ENCODE measurements at regions not wholly inside any gene's neighbourhood (a gene's known extent, or its start where the extent isn't known, plus 50 kb on each side); places are given as distances from the start of the nearest gene placed in this dataset.

DNA sequence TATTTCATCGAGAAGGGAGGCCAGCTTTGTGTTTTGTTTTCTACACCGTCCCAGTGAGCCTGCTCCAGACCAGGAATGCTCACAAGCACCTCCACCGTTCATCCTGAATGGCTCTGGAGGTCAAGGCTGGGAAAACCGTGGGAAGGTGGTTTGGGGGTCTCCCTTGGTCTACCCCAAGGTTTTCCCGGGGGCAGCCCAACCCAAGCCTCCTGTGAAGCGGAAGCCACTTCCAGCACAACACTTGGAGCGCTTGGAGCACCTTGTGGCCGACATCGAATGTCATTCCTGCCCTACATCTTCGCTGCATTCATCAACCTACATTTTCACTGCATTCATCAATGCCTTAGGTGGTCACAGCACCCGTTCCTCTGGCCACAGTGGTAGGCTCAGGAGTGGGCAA, 255.6 kb upstream of the PMEPA1 start:
- TF ChIP-seq EZH2phosphoT487 (conservative IDR thresholded peaks at IDR 0.05; ENCODE audit: low read length): no peak
- TF ChIP-seq, protein P1, sequence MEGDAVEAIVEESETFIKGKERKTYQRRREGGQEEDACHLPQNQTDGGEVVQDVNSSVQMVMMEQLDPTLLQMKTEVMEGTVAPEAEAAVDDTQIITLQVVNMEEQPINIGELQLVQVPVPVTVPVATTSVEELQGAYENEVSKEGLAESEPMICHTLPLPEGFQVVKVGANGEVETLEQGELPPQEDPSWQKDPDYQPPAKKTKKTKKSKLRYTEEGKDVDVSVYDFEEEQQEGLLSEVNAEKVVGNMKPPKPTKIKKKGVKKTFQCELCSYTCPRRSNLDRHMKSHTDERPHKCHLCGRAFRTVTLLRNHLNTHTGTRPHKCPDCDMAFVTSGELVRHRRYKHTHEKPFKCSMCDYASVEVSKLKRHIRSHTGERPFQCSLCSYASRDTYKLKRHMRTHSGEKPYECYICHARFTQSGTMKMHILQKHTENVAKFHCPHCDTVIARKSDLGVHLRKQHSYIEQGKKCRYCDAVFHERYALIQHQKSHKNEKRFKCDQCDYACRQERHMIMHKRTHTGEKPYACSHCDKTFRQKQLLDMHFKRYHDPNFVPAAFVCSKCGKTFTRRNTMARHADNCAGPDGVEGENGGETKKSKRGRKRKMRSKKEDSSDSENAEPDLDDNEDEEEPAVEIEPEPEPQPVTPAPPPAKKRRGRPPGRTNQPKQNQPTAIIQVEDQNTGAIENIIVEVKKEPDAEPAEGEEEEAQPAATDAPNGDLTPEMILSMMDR (IDR thresholded peaks at IDR 0.05; ENCODE audit: insufficient read depth, low read length, poor library complexity, severe bottlenecking): no peak
- H3K27me3 ChIP-seq (ENCODE audit: low read length): no peaks in the 10 kb centered on the region
- H3K4me2 ChIP-seq (ENCODE audit: low read depth, low read length, poor library complexity, severe bottlenecking): no peak overlapping the region
- H3K27ac ChIP-seq (ENCODE audit: low read depth, low read length): no peak overlapping the region
- no peak overlapping the region for H2AFZ ChIP-seq (ENCODE audit: low read depth, low read length, severe bottlenecking)
- H3F3A ChIP-seq (ENCODE audit: insufficient read depth): no peaks in the 10 kb centered on the region
- H3K9ac ChIP-seq (ENCODE audit: low read length): no peak overlapping the region
- H3K4me3 ChIP-seq (ENCODE audit: insufficient read depth, low read length, poor library complexity, severe bottlenecking): no peak overlapping the region
- no peaks in the 10 kb centered on the region for H4K20me1 ChIP-seq (ENCODE audit: low read depth, low read length)
- H3K9me2 ChIP-seq (replicated peaks; ENCODE audit: insufficient read depth, low read length): no peaks in the 10 kb centered on the region
- H3K36me3 ChIP-seq (ENCODE audit: low read length): no peaks in the 10 kb centered on the region
- no peaks in the 10 kb centered on the region for H3K9me3 ChIP-seq (ENCODE audit: insufficient read depth, low read length)
- H3K79me2 ChIP-seq (ENCODE audit: insufficient read depth, low read length): no peaks in the 10 kb centered on the region

DNA sequence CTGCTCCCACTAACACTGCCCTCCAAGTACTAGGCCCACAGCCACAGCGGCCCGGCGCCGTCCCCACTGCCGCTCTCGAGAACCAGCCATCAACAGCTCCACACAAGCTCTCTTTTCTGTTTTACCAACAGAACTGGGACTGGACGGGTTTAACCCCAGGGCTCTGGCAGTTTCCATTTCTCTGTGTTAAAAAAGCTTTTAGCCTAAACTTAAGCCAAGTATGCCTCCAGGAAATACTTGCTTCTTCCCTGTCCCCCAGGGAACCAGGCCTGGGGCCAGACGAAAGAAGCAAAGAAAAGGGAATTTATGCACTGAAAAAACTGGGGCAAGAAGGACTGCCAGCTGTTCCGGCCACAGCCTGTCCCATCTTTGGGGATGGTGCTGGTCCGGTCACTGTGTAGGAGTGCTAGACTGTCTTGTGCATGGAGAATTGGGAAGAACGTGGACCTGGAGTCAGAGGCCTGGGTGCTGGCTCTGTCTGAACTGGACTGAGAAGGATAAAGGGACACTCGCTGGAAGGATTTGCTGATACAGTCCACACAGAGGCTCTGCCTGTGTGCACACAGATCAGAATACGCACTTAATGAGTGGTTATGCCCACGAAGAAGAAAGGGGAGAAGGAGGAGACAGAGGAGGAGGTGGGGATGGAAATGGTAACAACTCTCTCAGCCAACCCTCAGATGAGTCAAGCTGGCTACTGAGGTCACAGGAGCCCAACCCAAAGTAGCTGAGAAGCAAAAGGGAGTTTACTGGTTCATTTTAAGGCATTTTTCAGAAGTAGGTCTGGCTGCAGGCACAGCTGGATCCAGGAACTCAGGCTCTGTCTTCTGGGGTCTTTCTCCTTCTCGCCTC, 254.4 kb upstream of the PMEPA1 start:
- H3K9me3 ChIP-seq (ENCODE audit: insufficient read depth, low read length): no peaks in the 10 kb centered on the region
- no peaks in the 10 kb centered on the region for H3K79me2 ChIP-seq (ENCODE audit: insufficient read depth, low read length)
- no peak overlapping the region for H2AFZ ChIP-seq (ENCODE audit: low read depth, low read length, severe bottlenecking)
- no peaks in the 10 kb centered on the region for H3K9me2 ChIP-seq (replicated peaks; ENCODE audit: insufficient read depth, low read length)
- no peaks in the 10 kb centered on the region for H3F3A ChIP-seq (ENCODE audit: insufficient read depth)
- no peaks in the 10 kb centered on the region for H3K36me3 ChIP-seq (ENCODE audit: low read length)
- no peaks in the 10 kb centered on the region for H3K27me3 ChIP-seq (ENCODE audit: low read length)
- no peak for TF ChIP-seq EZH2phosphoT487 (conservative IDR thresholded peaks at IDR 0.05; ENCODE audit: low read length)
- TF ChIP-seq, protein P1 (IDR thresholded peaks at IDR 0.05; ENCODE audit: insufficient read depth, low read length, poor library complexity, severe bottlenecking): no peak
- H3K27ac ChIP-seq (ENCODE audit: low read depth, low read length): no peak overlapping the region
- H3K9ac ChIP-seq (ENCODE audit: low read length): no peak overlapping the region
- H3K4me2 ChIP-seq (ENCODE audit: low read depth, low read length, poor library complexity, severe bottlenecking): no peak overlapping the region
- H3K4me3 ChIP-seq (ENCODE audit: insufficient read depth, low read length, poor library complexity, severe bottlenecking): no peak overlapping the region
- no peaks in the 10 kb centered on the region for H4K20me1 ChIP-seq (ENCODE audit: low read depth, low read length)

DNA sequence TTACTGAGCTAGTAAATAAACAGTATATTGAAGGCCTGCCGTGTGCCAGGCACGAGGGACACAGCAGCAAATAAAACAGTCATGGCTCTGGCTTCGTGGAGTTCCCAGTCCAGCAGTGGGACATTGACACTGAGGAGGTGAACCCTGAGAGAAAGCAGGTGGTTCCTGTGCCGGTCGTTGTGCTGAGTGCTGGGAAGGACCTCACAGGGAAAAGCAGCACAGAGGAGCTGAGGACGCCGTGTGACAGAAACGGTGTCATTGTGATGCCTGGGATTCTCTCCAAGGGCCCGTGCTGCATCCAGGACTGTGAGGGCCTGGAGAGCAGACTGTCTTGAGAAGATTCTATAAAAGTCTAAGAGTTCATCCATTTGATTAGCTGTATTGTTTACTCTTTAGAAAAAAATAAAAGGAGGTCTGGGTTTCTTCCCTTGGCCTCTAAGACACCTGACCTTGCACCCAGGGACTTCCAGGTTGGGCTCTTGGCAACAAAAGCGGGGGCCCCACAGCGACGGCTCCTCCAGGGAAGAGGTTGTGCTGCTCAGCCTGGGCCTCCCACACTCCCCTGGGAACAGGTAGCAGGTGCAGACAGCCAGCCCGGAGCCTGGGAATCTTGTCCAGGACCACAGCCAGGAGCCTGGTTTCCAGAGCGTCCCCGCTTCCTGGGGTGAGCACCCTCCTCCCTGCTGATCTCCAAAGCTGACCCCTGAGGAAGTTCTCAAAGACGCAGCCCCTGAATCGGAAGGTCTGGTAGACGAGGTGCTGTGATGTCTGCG, 251.2 kb upstream of the PMEPA1 start:
- H3K9me2 ChIP-seq (replicated peaks; ENCODE audit: insufficient read depth, low read length): no peaks in the 10 kb centered on the region
- H3K27ac ChIP-seq (ENCODE audit: low read depth, low read length): no peak overlapping the region
- H3K9me3 ChIP-seq (ENCODE audit: insufficient read depth, low read length): no peaks in the 10 kb centered on the region
- no peaks in the 10 kb centered on the region for H4K20me1 ChIP-seq (ENCODE audit: low read depth, low read length)
- H3K4me2 ChIP-seq (ENCODE audit: low read depth, low read length, poor library complexity, severe bottlenecking): no peak overlapping the region
- no peak overlapping the region for H2AFZ ChIP-seq (ENCODE audit: low read depth, low read length, severe bottlenecking)
- no peak overlapping the region for H3K4me3 ChIP-seq (ENCODE audit: insufficient read depth, low read length, poor library complexity, severe bottlenecking)
- H3K36me3 ChIP-seq (ENCODE audit: low read length): no peaks in the 10 kb centered on the region
- H3K9ac ChIP-seq (ENCODE audit: low read length): no peak overlapping the region
- no peak for TF ChIP-seq EZH2phosphoT487 (conservative IDR thresholded peaks at IDR 0.05; ENCODE audit: low read length)
- TF ChIP-seq, protein P1 (IDR thresholded peaks at IDR 0.05; ENCODE audit: insufficient read depth, low read length, poor library complexity, severe bottlenecking): no peak
- no peaks in the 10 kb centered on the region for H3K27me3 ChIP-seq (ENCODE audit: low read length)
- no peaks in the 10 kb centered on the region for H3F3A ChIP-seq (ENCODE audit: insufficient read depth)
- H3K79me2 ChIP-seq (ENCODE audit: insufficient read depth, low read length): no peaks in the 10 kb centered on the region
